Activated CD4-positive, alpha-beta T cell treated with anti-CD3 and anti-CD28 coated beads, Interleukin-2, amount 50 U/mL, for 1 hour (primary cell): ENCODE measurements at regions not wholly inside any gene's neighbourhood (a gene's known extent, or its start where the extent isn't known, plus 50 kb on each side); places are given as distances from the start of the nearest gene placed in this dataset.

ENCODE experiments used
- DNase-seq: peaks from one replicate; pipeline ENCODE4 v3.0.0-alpha.2; 2020

DNA sequence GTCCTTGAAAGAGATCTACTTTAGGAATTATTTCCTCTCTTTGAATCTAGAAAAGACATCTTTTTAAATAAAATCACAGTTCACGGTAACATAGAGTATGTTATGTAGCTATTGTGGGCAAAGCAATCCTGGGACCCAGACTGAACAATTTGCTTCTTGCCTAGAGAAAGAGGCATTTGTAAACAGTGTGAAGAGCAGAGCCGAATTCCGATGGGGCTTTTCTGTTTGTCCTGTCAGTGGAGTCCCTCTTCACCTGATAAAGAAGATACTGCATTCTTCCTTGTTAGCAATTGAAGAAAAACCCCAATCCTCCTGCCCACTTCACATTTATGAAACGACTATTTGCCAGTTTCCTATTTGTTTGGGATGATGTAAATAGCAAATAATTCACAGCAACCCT is 462.9 kb downstream of the WDR72 start:
- no peak for DNase-seq

DNA sequence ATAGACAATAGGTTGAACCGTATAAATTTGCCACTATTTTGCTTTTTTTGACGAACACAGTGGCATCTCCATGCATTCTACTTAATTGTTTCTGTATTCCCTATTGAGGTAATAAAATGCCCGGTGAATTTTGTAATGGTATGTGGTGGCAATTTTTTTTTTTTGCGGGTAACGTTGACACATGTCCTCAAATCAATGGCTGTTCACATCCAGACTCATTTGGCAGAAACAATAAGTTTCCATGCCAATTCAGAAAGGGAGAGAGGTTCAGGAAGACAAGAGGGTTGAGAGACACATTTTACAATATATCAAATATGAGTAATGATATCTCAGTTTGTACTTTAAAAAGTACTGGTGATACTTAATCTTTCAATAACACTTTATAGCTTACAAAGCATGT is 463.9 kb downstream of the WDR72 start:
- DNase-seq, result no peak

DNA sequence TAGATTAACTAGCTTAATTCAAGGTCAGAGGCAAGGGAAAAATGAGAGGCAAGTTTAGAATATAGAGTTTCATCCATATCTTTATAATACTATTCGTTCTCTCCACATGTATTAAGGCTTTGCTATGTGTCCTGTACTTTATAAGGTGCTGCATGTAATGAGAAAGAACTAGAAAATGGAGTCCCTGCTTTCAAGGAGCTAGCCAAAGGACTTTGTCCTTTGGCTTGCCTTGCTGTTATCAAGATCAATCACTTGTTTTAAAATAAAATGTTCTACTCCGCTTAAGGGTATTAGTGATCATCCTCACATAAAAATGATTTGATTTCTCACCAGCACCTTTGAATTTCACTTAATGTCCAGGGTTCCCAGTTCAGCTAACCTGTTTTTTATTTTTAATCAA is 470.9 kb downstream of the WDR72 start:
- no peak for DNase-seq

DNA sequence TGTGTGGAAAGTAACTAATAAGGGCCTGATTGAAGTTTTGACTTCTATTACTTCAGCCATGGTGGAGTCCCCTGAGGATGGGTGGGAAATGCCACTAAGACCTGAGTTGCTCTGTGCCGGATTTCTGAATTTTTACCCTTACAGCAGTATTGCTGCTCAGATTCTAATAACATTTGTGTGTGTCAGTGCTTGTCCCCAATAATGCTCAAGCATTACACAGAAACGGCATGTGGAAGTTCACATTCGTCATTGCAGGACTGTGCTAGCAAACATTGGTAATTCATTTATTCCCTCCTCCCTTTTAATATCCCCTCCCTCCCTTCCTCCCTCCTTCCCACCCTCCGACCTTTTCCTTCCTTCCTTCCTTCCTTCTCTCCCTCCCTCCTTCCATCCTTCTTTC is 484.5 kb upstream of the ONECUT1 start:
- no peak for DNase-seq

DNA sequence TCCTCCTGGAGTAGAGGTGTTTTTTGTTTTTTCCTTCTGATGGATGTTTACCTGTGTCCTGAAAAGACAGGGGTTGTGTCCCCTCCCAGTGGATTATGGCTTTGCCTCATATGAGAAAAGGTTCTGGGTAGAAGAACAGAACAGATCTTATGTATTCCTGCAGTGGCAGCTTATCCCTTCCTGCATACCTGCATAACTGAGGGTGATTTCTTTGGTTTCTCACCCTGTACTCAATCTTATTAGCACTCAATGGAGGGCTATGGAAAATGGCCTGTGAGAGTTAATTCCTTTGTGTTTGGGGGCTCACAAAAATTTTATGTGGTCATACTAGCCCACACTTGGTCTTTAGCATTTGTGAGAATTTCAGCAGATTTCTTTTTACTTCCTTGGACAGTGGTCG is 482.0 kb upstream of the ONECUT1 start:
- DNase-seq, result no peak

DNA sequence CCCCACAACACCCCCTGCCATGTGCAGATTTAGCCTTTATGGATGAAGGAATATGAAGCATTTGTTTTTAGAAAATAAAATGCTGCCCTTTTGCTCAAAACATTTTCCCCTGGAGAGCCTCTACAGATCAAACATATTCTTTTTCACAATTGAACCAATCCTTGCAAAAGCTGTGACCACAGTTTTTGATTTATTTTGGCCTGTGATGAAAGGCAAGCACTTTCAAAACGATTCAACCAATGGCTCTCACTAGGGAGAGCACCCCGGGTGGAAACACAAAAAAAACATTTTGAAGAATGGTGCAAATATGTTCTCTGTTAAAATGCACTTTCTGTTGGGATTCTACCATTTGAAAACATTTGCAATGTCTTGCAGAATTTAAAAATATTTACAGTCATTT is 476.0 kb upstream of the ONECUT1 start:
- no peak for DNase-seq

DNA sequence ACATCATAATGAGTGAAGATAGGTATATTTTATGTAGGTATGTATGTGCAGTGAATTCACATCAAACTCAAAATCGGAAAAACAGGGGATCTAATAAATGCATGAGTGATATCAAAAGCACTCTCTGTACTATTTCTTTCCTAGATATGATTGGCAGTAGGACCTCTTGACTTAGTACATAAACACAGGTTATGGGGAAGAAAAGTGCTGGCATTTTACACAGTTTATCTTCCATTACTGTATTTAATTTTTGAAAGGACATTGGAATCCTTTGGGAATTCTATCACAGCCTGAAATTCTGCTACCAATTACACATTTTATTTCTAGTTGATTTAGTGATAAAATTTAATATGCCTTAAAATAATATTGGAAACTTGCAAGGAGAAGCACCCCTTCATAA is 470.5 kb upstream of the ONECUT1 start:
- no peak for DNase-seq

DNA sequence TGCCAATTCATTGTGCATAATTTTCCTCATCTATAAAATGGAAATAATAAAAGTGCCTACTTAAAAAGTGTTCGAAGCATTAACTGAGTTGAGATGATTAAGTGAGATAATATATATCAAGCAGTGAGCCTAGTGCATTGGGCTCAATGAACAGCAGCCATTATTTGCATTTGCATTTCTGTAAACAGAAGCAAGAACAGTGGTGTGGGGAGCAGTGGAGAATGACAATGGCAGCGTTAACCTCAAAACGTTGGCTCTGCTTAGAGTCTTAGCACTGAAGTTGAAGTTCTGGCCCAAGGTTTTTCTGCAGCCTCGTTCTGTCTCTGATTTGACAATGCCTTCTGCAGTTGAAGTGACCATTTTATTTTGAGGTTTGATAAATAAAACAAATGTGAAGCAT is 466.3 kb upstream of the ONECUT1 start:
- DNase-seq, result no peak

DNA sequence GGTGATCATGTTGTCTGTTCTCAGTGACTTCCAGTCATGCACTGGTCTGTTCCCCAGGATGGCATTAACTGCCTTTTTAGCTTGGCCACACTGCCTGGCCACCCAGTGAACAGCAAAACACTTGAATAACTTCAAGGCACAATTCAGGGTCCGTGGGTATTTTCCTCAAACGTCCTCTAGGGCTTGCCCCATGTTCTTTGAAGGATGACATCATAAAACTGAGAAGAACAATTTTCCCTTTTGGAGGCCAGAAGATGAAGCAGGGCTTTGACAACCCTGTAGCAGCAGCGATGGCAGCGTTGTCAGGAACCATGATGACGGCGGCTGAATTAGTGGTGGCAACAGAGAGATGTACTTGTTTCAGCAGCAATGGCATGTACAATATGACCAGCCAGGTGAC is 465.9 kb upstream of the ONECUT1 start:
- DNase-seq, result no peak

DNA sequence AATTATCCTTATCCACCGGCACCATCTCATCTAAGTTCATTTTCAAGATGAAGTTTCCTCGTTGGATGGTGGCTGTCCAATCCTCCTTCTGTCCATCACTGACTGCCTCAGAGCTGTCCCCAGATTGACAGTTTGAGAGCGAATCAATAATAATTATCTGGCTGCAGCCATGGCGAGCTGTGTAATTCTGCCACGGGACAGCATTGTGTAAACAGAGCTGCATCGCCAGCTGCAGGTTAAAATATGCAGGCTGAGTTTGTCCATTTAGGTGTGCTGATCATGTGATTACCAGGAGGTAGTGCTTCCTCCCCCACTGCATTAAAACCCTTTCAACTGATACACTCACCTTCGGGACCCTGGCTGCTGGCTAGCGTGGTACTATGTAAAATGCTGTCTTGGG is 461.9 kb upstream of the ONECUT1 start:
- DNase-seq, result no peak

DNA sequence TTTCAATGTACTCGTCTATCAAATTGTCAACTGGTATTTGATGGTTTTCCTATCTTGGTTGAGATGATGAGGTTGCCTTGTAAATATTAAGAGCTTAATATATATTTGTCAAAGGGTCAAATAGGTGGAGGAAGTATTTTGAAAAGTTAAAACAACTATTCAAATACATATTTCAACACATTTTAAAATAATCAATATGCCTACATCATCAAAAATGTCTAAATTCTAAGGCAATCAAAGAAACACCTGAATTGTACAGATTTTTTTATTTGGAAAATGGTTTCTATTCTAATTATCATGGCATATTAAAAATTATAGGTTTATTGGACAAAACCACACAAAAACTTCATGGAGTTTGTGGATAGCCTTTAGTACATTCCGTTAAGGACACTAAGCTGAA is 461.4 kb upstream of the ONECUT1 start:
- DNase-seq, result no peak

DNA sequence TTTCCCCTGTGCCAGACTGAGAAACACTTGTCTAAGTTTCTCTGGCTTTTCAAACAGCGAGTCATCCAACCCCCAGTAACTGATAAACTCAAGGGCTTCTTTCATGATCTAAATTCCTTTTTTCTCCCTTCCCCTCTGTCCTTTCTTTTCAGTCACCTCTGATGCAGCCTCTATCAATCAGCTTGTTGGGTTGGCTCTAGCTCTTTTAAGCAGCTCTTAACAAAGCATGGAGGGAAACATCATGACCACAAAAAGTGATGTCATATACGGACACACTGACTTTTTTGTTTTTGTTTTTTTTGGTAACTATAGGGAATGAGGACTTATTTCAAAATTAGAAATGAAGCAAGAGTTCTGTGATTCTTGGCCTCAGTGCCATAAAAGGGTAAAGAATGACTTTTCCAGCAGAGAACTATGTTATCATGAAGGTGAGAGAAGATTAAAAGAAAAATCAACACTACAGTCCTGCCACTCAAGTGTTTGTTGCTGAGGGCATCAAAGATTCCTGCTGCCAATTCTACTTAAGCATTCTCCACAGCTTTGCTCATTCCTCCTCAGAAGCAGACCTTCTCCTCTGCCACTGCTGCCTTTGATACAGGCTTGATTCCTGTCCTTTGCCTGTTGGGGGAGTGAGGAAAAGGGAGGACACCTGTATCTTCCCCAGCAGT is 457.0 kb upstream of the ONECUT1 start:
- no peak for DNase-seq

DNA sequence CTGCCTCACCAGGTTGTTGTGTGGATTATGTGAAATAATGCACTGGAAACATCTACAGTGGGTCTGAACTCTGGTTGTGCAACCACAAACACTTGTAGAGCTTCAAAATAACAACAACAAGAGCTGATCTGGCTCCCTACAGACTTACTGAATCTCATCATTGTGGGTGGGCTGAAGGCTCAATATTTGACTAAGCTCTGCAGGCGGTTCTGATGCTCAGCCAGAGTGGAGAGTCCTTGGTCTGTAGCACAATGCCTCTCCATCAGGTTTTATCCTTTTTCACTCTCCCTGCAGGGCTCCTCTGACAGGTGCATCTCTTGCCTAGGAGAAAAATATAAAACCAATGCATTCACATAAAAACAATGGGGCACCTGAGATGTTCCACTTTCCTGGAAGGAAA is 456.3 kb upstream of the ONECUT1 start:
- DNase-seq, result no peak

DNA sequence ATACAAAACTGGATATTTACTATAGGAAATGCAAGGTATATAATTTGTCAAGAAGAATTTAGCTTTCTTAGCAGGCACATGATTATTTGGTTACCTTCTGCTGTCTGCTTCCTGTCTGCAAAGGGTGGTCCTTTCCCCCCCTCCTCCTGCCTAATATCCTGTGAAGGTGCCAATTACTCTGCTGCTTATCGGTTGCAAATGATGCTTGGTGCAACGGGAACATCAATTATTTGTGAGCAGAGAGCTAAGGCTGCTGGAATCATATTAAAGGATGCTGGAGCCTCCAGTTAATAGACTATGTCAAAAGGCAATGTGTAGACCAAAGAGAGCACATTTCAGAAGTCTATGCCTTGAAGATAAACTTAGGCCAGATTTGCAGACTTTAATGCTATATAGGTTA is 443.7 kb upstream of the ONECUT1 start:
- no peak for DNase-seq

DNA sequence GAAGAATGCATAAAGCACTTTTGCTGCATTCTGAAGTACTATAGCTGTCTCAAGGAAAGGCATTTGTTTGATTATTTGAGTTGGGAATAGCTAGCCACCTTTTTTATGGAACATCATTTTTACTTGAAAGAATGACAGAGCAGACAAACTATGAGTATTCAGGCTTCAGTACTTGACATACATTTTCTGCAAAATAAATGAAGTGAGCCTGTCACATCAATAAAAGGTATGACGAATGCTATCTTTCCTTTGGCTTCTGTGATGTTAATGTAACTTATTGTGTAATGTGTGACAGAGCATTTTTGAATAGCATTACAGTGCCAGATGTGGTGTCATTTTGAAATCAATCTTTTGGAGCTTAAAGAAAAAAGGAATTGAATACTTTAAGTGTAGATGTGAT is 440.3 kb upstream of the ONECUT1 start:
- no peak for DNase-seq

DNA sequence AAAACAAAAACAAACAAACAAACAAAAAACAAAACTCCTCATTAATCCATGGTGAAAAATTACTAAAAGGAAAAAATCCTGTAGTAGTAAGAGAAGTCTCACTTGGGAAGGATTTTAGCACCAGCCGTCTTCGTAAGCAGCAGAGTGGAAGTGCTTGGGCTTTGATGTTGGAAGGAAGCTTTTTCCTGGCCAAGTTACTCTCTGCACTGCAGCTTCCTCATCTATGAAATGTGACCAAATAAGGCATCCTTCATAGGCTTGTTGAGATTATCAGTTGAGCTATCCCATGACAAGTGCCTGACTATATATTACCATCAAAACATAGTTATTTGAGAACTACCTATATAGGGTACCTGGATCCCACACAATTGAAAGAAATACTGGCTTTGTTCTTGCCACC is 436.4 kb upstream of the ONECUT1 start:
- no peak for DNase-seq

DNA sequence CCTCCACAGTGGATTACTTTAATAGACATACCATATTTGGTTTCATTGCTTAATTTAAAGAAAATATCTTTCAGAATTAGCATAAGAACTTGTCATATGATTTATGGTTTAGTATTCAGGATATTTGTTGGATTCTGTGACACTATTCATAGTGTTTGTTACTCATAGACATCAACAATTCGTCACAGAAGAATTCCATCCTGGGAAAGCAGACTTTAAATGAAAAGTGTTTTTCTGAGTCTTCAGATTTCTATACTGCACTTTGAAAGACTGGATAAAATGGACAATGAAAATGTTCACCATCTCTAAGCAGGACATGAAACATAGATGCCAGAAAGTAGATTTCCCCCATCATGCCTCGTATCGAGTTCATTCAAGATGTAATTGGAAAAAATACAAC is 435.6 kb upstream of the ONECUT1 start:
- no peak for DNase-seq

DNA sequence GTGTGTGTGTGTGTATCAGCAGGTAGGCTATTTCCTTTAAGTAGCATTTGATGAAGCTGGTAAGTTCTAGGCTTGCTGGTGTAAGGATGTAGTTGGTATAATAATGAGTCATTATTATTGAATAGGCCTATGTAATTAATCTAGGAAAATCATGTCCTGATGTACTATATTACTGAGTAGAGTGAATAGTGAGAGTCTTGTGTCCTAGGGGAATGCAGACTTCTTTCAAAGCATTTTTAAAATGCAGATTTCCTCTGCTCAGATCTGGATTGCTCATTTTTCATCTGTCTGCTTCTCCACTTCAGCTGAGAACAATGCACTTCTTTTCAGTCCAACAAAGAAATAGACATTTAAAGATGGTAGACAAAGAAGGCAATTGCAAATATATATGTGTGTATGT is 434.2 kb upstream of the ONECUT1 start:
- DNase-seq, result no peak

DNA sequence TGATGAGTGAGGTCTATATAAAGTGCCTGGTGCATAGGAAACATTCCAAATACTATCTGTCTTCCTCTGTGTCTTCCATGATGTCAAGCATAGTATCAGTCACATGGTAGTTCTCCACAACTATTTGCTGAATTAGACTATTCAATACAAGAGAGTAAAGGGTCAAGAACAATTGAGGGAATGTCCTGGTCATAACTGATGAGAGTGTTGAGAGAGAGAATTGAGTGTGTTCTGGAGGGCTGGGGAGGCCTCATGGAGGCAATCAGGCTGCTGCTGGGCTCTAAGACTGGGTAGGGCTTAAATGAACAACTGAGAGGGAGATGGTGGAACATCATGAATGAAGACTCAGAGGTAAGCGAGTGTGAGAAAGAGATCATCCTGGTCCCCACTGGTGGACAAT is 433.7 kb upstream of the ONECUT1 start:
- no peak for DNase-seq

DNA sequence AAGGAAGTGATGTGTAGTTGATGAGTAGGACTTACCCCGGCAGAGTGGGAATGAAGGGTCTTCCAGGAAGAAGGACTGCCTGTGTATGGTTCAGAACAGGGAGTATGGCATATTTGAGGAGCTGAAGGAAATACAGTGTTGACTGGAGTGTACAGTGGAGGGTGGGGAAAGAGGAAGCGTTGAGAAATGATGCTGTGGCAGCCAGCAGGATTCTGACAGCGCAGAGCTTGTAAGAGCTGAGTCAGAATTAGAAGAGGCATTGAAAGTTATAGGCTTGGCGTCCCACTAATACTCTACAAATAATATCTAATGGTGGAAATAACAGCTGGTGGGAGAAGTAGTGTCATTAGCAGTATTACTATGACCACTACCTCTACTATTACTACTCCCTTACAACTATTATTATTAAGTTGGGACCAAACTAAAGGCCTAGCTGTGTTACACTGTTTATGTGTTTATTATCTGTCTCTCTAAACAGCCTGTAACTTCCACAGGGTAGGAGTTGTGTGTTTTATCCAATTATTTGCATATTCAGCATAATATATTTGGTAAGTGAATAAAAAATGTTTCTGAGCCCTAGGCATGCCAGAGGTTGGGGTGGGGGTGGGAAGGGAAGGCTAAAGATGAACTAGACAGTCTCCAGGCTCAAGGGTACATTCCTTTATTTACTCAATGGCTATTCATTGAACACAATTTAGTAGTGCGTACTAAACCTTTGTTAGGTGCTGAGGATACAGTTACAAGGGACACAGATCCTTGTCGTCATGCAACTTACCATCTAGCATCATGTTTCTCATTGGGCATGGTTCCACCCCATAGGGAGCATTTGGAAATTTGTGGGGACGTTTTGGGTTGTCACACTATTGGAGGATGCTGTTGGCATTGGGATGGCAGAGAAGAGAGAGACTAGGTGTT is 428.8 kb upstream of the ONECUT1 start:
- no peak for DNase-seq

DNA sequence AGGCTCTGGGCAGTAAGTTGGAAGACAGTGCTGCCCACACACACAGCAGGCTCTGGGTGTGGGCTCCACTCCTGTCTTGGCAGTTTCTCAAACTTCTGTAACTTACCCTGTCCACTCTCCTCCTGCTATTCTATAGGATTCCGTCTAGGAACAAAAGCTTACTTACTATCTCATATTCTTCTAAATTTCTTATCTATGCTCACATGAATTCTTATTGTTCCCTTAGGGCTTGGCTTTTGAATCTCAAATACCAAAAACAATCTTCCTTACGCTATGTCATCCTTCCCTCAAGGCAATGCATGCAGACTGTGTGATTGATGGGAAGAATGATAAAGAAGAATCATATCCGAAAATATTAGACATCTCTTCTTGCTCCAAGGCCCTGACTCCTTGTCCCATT is 425.9 kb upstream of the ONECUT1 start:
- no peak for DNase-seq

DNA sequence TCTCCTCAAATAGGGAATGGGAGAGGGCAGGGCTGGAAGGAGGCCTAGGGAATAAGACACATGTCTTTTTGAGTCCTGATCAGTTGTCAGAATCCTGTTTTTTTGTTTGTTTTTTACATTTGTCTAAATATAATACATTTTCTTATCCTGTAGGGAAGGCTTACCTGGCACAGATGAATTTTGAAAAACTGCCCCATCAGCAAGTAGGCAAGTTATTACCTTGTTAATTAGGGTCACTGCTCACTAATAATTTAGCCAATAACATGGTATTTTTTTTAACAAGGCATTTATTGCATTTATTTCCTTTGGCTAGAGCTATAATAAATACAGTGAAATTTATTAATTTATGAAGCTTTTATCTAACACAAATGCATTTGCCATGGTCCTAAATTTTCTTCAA is 423.2 kb upstream of the ONECUT1 start:
- DNase-seq, result no peak

DNA sequence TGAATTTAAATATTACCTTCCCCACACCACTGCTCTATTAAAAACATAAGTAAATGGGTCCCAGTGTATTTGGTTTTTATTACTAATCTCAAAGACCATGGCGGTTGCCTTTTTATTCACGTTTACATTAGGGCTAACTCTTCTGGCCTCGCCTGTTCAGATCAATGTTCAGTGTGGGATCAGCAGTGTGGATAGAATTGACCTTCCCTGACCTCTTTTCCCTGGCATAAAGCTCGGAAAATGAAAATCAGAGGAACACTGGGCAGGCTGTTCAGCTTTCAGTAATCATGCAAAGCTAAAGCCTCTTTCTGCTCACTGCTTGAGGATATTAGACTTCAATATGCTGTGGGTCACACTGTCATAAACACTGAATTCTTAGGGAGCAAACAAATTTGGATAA is 422.6 kb upstream of the ONECUT1 start:
- DNase-seq, result no peak

DNA sequence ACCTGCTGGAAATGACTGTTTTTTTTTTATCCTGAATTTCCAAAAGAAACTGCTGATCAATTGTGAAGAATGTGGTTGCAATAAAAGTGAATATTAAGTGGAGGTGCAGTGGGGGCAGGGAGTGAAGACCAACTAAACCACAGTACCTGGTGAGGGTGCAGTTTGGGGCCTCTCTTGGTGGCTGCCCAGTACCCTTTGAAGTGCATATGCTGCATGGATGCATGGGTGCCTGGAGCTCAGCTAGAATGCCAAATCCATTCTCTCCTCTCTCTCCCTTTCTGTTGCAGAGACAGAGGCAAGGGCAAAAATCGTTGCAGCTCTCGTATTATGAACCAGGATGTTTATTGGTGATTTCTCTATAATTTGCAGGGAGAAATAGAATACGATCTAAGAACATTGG is 420.5 kb upstream of the ONECUT1 start:
- DNase-seq, result no peak
